Retinal pigment epithelial cell (primary cell): ENCODE measurements at regions not wholly inside any gene's neighbourhood (a gene's known extent, or its start where the extent isn't known, plus 50 kb on each side); places are given as distances from the start of the nearest gene placed in this dataset.
"Not testable (repeated sequence)": the region's sequence is repeated elsewhere in the genome, so short reads cannot be mapped to it uniquely, and the experiment has no call there.

ENCODE experiments used
- DNase-seq: peaks from one replicate; pipeline ENCODE4 v3.0.0-alpha.2; 2010; ENCODE audit warnings: low read depth
- H3K4me3 ChIP-seq: 2 replicates; pipeline ENCODE4 v1.5.1; 2011; ENCODE audit warnings: mild to moderate bottlenecking, low read length, control low read depth, moderate library complexity
- TF ChIP-seq, protein P1 (sequence below): conservative IDR thresholded peaks from 2 replicates; pipeline ENCODE4 v1.5.1; 2011; ENCODE audit warnings: low read depth, low read length, control low read depth, inconsistent platforms

- TF ChIP-seq, protein P1, sequence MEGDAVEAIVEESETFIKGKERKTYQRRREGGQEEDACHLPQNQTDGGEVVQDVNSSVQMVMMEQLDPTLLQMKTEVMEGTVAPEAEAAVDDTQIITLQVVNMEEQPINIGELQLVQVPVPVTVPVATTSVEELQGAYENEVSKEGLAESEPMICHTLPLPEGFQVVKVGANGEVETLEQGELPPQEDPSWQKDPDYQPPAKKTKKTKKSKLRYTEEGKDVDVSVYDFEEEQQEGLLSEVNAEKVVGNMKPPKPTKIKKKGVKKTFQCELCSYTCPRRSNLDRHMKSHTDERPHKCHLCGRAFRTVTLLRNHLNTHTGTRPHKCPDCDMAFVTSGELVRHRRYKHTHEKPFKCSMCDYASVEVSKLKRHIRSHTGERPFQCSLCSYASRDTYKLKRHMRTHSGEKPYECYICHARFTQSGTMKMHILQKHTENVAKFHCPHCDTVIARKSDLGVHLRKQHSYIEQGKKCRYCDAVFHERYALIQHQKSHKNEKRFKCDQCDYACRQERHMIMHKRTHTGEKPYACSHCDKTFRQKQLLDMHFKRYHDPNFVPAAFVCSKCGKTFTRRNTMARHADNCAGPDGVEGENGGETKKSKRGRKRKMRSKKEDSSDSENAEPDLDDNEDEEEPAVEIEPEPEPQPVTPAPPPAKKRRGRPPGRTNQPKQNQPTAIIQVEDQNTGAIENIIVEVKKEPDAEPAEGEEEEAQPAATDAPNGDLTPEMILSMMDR, result no peak
- no peak for DNase-seq
Observed at GRCh38 chr12:105888696-105889095, 250.1 kb downstream of the NUAK1 start.

GRCh38 chr12:105892362-105892910 lies 246.3 kb downstream of the NUAK1 start:
- TF ChIP-seq, protein P1, result no peak
- H3K4me3 ChIP-seq, result no peak overlapping the region
- no peak for DNase-seq

More at GRCh38 chr12:105888696-105889095, 250.1 kb downstream of the NUAK1 start:
- H3K4me3 ChIP-seq, result no peak overlapping the region

DNA sequence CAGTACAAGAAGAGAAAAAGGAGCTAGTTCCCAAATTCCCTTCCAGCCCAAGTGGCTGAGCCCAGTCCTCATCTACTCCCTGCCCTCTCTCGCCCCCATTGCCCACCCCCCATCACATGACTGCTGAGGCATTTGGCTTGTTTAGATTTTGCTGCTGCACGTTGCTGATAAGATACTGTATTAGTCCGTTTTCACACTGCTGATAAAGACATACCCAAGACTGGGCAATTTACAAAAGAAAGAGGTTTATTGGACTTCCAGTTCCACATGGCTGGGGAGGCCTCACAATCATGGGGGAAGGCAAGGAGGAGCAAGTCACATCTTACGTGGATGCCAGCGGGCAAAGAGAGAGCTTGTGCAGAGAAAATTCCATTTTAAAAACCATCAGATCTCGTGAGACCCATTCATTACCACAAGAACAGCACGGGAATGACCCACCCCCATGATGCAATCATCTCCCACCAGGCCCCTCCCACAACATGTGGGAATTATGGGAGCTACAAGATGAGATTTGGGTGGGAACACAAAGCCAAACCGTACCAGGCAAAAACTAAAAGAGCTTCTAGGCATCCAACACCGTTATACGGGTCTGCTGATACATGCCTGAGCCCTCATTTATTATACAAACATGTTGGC lies 243.4 kb downstream of the NUAK1 start:
- not testable (repeated sequence) for H3K4me3 ChIP-seq

GRCh38 chr12:105897311-105897725 lies 241.4 kb downstream of the NUAK1 start:
- H3K4me3 ChIP-seq, result no peak overlapping the region
- DNase-seq, result no peak
- TF ChIP-seq, protein P1, result no peak

More for the DNA sequence above, 243.4 kb downstream of the NUAK1 start:
- not testable (repeated sequence) for DNase-seq

- H3K4me3 ChIP-seq, DNase-seq: not testable (repeated sequence)
Observed at GRCh38 chr12:105898271-105898670, 240.5 kb downstream of the NUAK1 start.

GRCh38 chr12:105899589-105899988 lies 239.2 kb downstream of the NUAK1 start:
- no peak for DNase-seq
- H3K4me3 ChIP-seq, result no peak overlapping the region
- TF ChIP-seq, protein P1, result no peak

DNA sequence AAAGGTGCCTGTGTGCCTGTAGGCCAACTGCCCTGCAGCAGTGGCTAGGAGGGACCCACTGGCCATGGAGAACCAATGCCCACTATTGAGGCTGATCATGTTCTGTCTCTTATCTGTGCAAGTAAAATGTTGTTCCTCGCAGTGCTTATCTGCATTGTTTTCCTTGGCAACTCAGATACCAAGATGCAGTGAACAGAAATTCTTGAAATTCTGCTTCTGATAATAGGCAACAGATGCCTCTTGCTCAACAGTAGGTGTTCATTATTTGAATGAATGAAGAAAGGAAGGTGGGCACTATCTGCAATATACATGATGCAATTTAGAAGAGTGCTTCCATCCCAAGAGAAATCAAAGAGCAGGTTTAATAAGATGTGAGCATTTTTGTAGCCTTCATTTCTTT lies 232.2 kb downstream of the NUAK1 start:
- no peak overlapping the region for H3K4me3 ChIP-seq
- no peak for DNase-seq
- TF ChIP-seq, protein P1, result no peak

- DNase-seq, result no peak
- TF ChIP-seq, protein P1, result no peak
- no peak overlapping the region for H3K4me3 ChIP-seq
Observed at GRCh38 chr12:105907982-105908381, 230.8 kb downstream of the NUAK1 start.
